ENCODE measurements at regions not wholly inside any gene's neighbourhood (a gene's known extent, or its start where the extent isn't known, plus 50 kb on each side); places are given as distances from the start of the nearest gene placed in this dataset.

GRCh38 chr1:37146071-37146470 is 111.8 kb upstream of the GRIK3 start:
- Histone ChIP-seq H3K9ac (replicated peaks; ENCODE audit: extremely low read depth, insufficient read depth, low read length) (no peak overlapping the region), H3K4me1 (ENCODE audit: control insufficient read depth, extremely low read depth, insufficient read depth, low read length) (no peaks in the 10 kb centered on the region), H4K20me1 (replicated peaks; ENCODE audit: control insufficient read depth, extremely low read depth, insufficient read depth, low read length) (no peaks in the 10 kb centered on the region), H3K9me1 (replicated peaks; ENCODE audit: control insufficient read depth, extremely low read depth, insufficient read depth, low read length) (no peaks in the 10 kb centered on the region), H3K27me3 (ENCODE audit: control insufficient read depth in 2 of 2, insufficient read depth in 2 of 2, low read length in 2 of 2) (no peaks in the 10 kb centered on the region), H3K4me3 (replicated peaks in 1 of 3; ENCODE audit: insufficient read depth in 1 of 3, low read depth in 1 of 3, low read length in 3 of 3) (no peak overlapping the region), H3K79me2 (ENCODE audit: control insufficient read depth, insufficient read depth, low read length) (no peaks in the 10 kb centered on the region), H3K4me2 (ENCODE audit: insufficient read depth, low read length) (no peak overlapping the region), H3K36me3 (ENCODE audit: control insufficient read depth in 2 of 2, extremely low read depth in 1 of 2, insufficient read depth in 2 of 2, low read length in 2 of 2) (no peaks in the 10 kb centered on the region), H3K9me3 (replicated peaks; ENCODE audit: control insufficient read depth, insufficient read depth, low read length) (no peaks in the 10 kb centered on the region), H2AFZ (ENCODE audit: low read depth, low read length) (no peak overlapping the region), H3K27ac (ENCODE audit: insufficient read depth, low read depth, low read length) (no peak overlapping the region)
- intact Hi-C loops (cut with micrococcal nuclease) (no loop called here), dilution Hi-C loops (cut with MboI; ENCODE audit: extremely low pct_ligation_motif_present, low sequenced_read_pairs) (no loop called here)
- CTCF ChIA-PET = no interaction called here
- DNase-seq (ENCODE audit: low read depth, low spot score) (no peak), FAIRE-seq (no peak)
- POLR2A ChIA-PET = no interaction called here
- no peak for TF ChIP-seq EZH2 (IDR thresholded peaks at IDR 0.05; ENCODE audit: borderline replicate concordance, low read depth, low read length, severe bottlenecking)
- no peak for TF ChIP-seq GATA2 (IDR thresholded peaks at IDR 0.05; ENCODE audit: insufficient read depth, insufficient read length, low read depth, low read length)
- TF ChIP-seq, protein P1, sequence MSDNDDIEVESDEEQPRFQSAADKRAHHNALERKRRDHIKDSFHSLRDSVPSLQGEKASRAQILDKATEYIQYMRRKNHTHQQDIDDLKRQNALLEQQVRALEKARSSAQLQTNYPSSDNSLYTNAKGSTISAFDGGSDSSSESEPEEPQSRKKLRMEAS (IDR thresholded peaks at IDR 0.05; ENCODE audit: insufficient read depth, insufficient read length) = no peak
- TF ChIP-seq POLR2A (IDR thresholded peaks at IDR 0.05; ENCODE audit: low read depth, low read length) = no peak
- TF ChIP-seq MYC (IDR thresholded peaks at IDR 0.05; ENCODE audit: low read depth, low read length) = no peak
- no peak for TF ChIP-seq JUN (IDR thresholded peaks at IDR 0.05; ENCODE audit: borderline replicate concordance, insufficient read depth, insufficient read length, low read depth)
- no peak for TF ChIP-seq FOS (IDR thresholded peaks at IDR 0.05; ENCODE audit: borderline replicate concordance, insufficient read depth, low read length)
- TF ChIP-seq POLR2AphosphoS5 (IDR thresholded peaks at IDR 0.05; ENCODE audit: insufficient read depth, low read depth, low read length) = no peak
- TF ChIP-seq, protein P2, sequence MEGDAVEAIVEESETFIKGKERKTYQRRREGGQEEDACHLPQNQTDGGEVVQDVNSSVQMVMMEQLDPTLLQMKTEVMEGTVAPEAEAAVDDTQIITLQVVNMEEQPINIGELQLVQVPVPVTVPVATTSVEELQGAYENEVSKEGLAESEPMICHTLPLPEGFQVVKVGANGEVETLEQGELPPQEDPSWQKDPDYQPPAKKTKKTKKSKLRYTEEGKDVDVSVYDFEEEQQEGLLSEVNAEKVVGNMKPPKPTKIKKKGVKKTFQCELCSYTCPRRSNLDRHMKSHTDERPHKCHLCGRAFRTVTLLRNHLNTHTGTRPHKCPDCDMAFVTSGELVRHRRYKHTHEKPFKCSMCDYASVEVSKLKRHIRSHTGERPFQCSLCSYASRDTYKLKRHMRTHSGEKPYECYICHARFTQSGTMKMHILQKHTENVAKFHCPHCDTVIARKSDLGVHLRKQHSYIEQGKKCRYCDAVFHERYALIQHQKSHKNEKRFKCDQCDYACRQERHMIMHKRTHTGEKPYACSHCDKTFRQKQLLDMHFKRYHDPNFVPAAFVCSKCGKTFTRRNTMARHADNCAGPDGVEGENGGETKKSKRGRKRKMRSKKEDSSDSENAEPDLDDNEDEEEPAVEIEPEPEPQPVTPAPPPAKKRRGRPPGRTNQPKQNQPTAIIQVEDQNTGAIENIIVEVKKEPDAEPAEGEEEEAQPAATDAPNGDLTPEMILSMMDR (IDR thresholded peaks at IDR 0.05; ENCODE audit: extremely low read depth in 1 of 2, insufficient read depth in 1 of 2, low read depth in 1 of 2, low read length in 2 of 2) = no peak
- BruUV-seq (replicated peaks) = no TSS peak

All from endothelial cell of umbilical vein (primary cell).